ENCODE measurements at regions not wholly inside any gene's neighbourhood (a gene's known extent, or its start where the extent isn't known, plus 50 kb on each side); places are given as distances from the start of the nearest gene placed in this dataset.

DNA sequence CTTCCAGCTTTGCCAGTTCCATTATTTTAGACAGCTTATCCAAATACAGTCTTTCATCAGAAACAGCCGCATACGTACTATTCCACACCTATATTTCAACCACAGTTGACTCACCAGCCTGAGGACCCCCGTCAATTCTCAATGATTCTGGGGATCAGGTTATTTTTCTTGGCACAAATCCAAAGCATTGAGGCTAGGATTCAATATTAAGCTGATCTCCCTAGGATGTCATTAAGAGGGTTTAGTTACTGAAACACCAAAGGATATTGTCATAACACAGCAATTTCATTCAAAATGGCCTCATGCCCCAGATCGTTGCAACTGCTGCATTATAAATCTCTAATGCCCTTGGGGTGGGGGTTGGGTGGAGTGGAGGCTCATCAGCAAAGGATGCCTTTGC lies 214.6 kb downstream of the PTEN start:
- DNase-seq = no peak
- in situ Hi-C loops (cut with MboI; ENCODE audit: low pct_unique_long_range_greater_than_20kb, low sequenced_read_pairs) = no loop called here

GRCh38 chr10:88080213-88080612 lies 216.8 kb downstream of the PTEN start:
- DNase-seq = no peak

DNA sequence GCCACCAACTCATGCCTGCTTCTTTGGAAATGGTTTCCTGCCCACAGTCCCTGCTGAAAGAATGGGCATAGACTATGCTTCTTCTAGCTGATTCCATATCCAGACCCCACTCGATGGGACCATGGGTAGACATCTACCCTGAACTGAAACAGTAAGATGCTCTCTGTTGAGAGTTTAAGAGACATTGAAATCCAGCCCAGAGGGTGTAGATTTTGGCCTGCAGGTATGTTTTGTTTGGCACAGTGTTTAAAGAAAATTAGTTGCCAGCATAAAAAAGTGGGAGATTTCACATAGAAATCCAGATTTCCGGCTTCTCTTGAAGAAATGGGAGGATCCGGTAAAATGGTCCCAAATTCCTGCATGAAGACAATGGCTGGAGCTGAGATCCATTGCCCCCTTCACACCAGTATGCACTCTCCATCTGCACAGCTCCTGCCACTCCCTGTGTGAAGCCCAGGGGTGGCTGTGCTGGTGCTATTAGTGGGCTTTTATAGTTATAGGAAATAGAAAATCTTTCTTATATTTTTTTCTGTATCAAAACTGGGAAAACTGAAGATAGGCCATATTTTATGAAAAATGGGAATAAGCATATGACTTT lies 218.1 kb downstream of the PTEN start:
- in situ Hi-C loops (cut with MboI; ENCODE audit: low pct_unique_long_range_greater_than_20kb, low sequenced_read_pairs) = no loop called here
- DNase-seq = no peak

More at GRCh38 chr10:88080213-88080612, 216.8 kb downstream of the PTEN start:
- in situ Hi-C loops (cut with MboI; ENCODE audit: low pct_unique_long_range_greater_than_20kb, low sequenced_read_pairs) = no loop called here

DNA sequence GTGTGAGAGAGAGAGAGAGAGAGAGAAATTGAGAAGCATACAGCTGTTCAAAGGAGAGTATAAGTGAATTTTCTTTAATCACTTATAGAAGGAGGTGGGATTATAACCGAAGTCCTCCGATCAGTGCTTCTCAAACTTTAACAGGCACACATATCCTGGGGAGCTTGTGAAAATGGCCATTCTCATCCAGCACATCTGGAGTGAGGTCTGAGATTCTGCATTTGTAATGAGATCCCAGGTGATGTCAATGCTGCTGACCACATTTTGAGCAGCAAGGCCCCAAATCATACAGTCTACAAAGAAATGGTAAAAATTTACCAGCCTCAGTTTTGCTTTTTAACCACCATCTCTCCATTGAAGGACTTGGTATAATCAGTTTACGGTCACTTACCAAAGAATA lies 219.0 kb downstream of the PTEN start:
- in situ Hi-C loops (cut with MboI; ENCODE audit: low pct_unique_long_range_greater_than_20kb, low sequenced_read_pairs) = no loop called here
- no peak for DNase-seq

DNA sequence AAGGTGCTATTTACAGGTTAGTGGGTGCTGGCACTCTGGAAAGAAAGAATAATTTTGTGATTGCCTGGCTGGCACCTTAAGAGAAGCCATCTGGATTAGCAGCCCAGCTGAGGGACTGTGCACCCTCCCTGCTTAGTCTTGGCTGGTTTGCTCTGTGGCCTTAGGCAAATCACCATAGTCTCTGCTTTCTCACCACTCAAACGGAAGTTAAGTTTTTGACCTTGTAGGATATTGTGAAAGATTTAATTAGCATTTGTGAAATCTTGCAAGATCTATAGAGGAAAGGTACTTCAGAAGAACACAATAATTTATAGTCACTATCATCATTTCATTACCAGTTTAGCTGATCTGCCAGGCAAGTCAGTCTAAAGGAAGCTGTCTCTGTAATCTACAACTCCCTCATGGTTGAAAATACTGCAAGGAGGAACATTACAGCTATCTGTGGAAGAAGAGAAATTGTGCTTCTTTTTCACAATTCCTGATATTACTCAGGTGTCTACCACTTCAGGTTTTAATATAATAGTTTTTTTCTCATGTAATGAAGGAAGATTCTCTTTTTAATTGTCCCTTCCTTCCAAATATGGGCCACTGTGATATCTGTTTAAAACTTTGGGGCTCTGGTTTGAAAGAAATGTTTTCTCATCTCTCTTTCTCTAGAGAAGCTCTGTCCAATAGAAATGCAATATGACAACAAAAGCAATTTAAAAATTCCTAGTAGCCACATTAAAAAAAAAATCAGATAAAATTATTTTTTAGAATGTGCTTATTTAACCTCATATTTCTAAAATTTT lies 219.6 kb downstream of the PTEN start:
- DNase-seq = no peak
- in situ Hi-C loops (cut with MboI; ENCODE audit: low pct_unique_long_range_greater_than_20kb, low sequenced_read_pairs) = no loop called here

DNA sequence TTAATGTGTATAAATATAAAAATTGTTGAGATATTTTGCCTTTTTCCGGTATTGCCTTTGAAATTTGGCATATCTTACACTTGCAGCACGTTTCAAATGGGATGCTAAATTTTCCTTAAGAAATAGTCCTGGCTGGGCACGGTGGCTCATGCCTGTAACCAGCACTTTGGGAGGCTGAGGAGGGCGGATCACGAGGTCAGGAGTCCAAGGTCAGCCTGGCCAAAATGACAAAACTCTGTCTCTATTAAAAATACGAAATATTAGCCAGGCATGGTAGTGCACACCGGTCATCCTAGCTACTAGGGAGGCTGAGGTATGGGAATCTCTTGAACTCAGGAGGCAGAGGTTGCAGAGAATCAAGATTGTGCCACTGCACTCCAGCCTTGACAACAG lies 220.2 kb downstream of the PTEN start:
- DNase-seq = no peak
- in situ Hi-C loops (cut with MboI; ENCODE audit: low pct_unique_long_range_greater_than_20kb, low sequenced_read_pairs) = no loop called here

GRCh38 chr10:88086187-88086960 lies 222.9 kb downstream of the PTEN start:
- no peak for DNase-seq
- in situ Hi-C loops (cut with MboI; ENCODE audit: low pct_unique_long_range_greater_than_20kb, low sequenced_read_pairs) = no loop called here

GRCh38 chr10:88088441-88089340 lies 225.3 kb downstream of the PTEN start:
- in situ Hi-C loops (cut with MboI; ENCODE audit: low pct_unique_long_range_greater_than_20kb, low sequenced_read_pairs) = no loop called here
- no peak for DNase-seq

DNA sequence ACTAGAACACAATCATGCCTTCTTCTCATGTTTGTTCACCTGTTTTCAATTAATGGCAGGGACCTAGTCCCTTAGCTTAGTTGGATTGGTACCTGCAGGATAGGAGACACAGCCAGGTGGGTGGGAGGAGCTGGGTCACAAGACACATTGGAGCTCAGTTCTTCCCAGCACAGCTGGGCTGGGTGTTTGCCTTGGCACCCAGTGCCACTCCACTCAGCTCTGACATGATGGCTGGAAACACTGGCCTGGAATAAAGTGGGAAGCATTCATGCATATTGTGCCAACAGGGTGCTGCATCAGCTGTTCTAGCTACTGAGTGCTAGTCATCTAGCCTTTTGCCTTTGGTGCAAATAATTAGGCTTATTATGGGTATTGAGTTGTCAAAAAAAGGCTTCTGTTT lies 226.1 kb downstream of the PTEN start:
- in situ Hi-C loops (cut with MboI; ENCODE audit: low pct_unique_long_range_greater_than_20kb, low sequenced_read_pairs) = no loop called here
- no peak for DNase-seq

DNA sequence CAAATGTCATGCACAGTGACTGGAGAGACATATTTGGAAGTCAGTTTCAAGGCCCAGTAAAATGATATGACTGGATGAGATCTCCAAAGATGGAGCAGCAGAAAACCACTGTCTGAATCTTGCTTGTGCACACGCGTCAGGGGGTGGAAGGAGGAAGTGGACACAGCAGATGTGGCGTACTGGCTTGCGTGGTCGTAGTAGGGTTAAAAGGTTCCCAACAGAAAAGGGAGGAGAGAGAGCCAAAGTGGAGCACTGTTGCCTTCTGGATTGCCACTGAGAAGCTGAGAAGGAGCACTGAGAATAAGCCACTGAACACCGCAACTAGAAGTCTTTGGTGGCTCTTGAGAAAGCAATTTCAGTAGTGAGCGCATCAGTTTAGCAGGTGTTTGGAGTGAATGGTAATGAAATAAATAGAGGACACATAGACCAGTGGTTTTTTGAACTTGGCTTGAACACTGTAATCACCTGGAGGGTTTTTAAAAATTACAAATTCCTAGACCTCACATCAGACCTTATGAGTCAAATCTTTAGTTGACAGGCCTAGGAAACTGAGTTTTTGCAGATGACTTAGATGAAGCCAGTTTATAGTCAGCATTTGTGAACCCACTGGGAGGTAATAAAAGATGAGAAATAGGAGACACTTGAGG lies 227.3 kb downstream of the PTEN start:
- in situ Hi-C loops (cut with MboI; ENCODE audit: low pct_unique_long_range_greater_than_20kb, low sequenced_read_pairs) = no loop called here
- DNase-seq = peak; percentile 63

- in situ Hi-C loops (cut with MboI; ENCODE audit: low pct_unique_long_range_greater_than_20kb, low sequenced_read_pairs) = no loop called here
- DNase-seq = peak; percentile 44
These were observed 228.2 kb downstream of the PTEN start for GRCh38 chr10:88091490-88092061.

GRCh38 chr10:88092265-88092664 lies 228.8 kb downstream of the PTEN start:
- in situ Hi-C loops (cut with MboI; ENCODE audit: low pct_unique_long_range_greater_than_20kb, low sequenced_read_pairs) = no loop called here
- DNase-seq = no peak

GRCh38 chr10:88092973-88093372 lies 229.5 kb downstream of the PTEN start:
- in situ Hi-C loops (cut with MboI; ENCODE audit: low pct_unique_long_range_greater_than_20kb, low sequenced_read_pairs) = no loop called here
- DNase-seq = no peak

DNA sequence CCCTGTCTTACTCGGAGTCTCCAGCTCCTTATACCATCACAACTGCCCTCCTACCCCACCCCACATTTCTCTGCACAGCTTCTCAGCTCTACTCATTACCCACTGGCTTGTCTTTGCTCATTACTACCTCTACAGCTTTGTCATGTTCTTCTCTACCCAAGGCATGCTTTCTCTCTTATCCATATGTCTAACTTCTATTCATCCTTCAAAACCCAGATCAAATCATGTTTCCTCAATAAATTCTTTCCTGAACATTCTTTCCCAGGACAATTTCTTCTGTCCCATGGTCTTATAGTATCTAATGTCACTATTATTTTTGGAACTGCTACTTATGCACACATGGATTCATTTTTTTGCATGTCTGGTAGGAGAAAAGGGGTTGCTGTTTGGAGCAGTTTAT lies 231.4 kb downstream of the PTEN start:
- DNase-seq = no peak
- in situ Hi-C loops (cut with MboI; ENCODE audit: low pct_unique_long_range_greater_than_20kb, low sequenced_read_pairs) = no loop called here

GRCh38 chr10:88095223-88095721 lies 231.8 kb downstream of the PTEN start:
- in situ Hi-C loops (cut with MboI; ENCODE audit: low pct_unique_long_range_greater_than_20kb, low sequenced_read_pairs) = no loop called here
- DNase-seq = no peak

DNA sequence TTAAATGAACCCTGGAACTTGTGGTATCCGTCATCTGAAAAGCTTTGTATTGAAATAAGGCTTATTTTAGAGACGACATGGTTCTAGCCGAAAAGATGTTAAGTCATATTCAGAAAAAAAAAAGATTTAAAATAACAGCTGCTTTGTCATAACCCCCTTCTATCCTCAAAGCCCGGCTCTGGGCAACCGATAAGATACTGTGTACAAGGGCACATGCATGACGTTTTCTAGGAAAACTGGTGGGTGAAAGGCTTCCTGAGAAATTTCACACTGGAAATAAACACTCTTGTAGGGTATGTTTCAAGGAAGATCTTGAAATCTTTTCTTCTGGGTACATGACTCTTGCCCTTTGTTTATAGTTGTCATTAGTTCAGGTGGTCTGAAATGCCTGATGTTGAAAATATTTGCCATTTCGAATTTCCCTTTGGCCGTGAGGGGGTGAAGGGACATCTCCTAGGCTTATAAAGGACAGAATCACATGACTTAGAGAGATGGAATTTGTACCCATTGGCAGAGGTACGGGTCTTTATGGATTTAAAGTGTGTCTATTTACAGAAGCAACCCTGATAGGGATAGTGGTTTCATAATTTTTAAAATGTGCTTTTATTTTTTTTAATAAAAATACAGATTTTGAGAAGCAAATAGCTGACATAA lies 232.5 kb downstream of the PTEN start:
- DNase-seq = no peak
- in situ Hi-C loops (cut with MboI; ENCODE audit: low pct_unique_long_range_greater_than_20kb, low sequenced_read_pairs) = no loop called here

DNA sequence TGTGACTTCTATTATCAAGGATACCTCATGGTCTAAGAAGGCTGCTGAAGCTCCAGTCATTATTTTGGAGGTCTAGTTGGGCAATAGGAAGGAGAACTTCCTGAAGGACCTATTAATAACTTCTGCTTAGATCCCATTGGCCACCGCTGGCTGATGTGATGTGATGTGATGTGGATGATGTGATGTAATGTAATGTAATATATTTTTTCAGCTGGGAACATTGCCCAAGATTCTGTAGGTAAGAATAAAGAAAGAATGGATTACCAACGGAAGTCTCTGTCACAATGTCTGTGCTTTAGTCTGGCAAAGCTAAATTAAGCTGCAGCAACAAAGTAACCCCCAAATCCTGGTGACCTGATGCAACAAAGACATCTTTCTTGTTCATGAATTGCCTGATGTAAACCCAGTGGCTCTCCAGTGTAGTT lies 233.7 kb downstream of the PTEN start:
- in situ Hi-C loops (cut with MboI; ENCODE audit: low pct_unique_long_range_greater_than_20kb, low sequenced_read_pairs) = no loop called here

DNA sequence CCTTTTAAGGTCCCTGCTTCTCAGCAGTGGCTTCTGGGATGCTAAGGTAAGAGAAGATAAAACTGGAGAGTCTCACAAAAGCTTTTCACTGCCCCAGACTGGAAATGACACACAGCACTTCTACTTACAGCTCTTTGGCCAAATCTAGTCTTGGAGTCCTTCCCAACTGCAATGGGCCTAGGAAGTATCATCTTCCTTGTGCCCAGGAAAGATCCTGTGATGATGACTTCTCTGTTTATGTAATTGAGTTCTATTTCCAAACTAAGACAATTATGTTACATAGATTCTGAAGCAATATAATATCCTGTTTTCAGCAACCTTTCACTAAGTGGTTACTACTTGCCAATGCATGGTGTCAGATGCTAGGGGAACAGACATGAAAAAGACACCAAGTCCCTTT lies 234.1 kb downstream of the PTEN start:
- DNase-seq = no peak
- in situ Hi-C loops (cut with MboI; ENCODE audit: low pct_unique_long_range_greater_than_20kb, low sequenced_read_pairs) = no loop called here

More for the DNA sequence above, 233.7 kb downstream of the PTEN start:
- DNase-seq = no peak
